Subcutaneous abdominal adipose tissue (tissue), 5 donors: ENCODE measurements at regions not wholly inside any gene's neighbourhood (a gene's known extent, or its start where the extent isn't known, plus 50 kb on each side); places are given as distances from the start of the nearest gene placed in this dataset.

Experiments used
- H3K27ac ChIP-seq: one replicate; pipeline ENCODE4 v1.7.0; 2013; ENCODE audit warnings: low read depth, mild to moderate bottlenecking, inconsistent platforms, low read length, moderate library complexity
- H3K27me3 ChIP-seq, 5 donors: one replicate each; pipeline ENCODE4 v1.7.0; 2013; ENCODE audit warnings: low read length in 5 of 5, inconsistent platforms in 1 of 5; ENCODE audit not compliant: control insufficient read depth in 5 of 5, insufficient read depth in 4 of 5
- H3K36me3 ChIP-seq, 5 donors: one replicate each; pipeline ENCODE4 v1.7.0; 2013; ENCODE audit warnings: low read length in 5 of 5; ENCODE audit not compliant: control insufficient read depth in 5 of 5, insufficient read depth in 5 of 5
- H3K4me1 ChIP-seq, 5 donors: one replicate each; pipeline ENCODE4 v1.7.0; 2013; ENCODE audit warnings: low read length in 5 of 5, mild to moderate bottlenecking in 3 of 5, moderate library complexity in 1 of 5; ENCODE audit not compliant: control insufficient read depth in 5 of 5, insufficient read depth in 5 of 5
- H3K4me3 ChIP-seq, 5 donors: one replicate each; pipeline ENCODE4 v1.7.0; 2013; ENCODE audit warnings: low read length in 5 of 5, low read depth in 1 of 5
- H3K9ac ChIP-seq, 5 donors: one replicate each; pipeline ENCODE4 v1.7.0; 2013; ENCODE audit warnings: low read length in 5 of 5, mild to moderate bottlenecking in 4 of 5, moderate library complexity in 3 of 5
- H3K9me3 ChIP-seq, 5 donors: one replicate each; pipeline ENCODE4 v1.7.0; 2013; ENCODE audit warnings: low read length in 5 of 5; ENCODE audit not compliant: control insufficient read depth in 5 of 5
- donor health status: healthy.
- donor health status: healthy.
- donor health status: healthy.
- donor health status: healthy.
- donor health status: healthy.

DNA sequence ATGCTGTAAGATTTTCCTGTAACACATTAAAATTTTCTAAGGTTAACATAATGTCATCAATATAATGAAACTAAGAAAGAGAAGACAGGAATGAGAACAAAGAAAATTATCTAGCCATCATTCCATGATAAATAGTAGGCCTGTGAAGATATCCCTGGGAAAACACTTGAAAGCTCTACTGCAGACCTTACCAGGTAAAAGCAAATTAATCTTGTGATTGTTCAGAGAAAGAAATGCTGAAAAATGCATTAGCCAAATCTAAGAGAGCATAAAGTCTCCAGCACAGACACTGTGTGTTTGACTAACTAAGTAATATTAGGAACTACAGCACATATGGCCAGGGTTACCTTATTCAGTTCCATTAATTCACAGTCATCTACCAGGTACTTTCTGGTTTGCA lies 628.3 kb upstream of the GRAMD2B start:
- H3K36me3 ChIP-seq: no peaks in the 10 kb centered on the region
- H3K27ac ChIP-seq: no peak overlapping the region
- H3K9ac ChIP-seq: no peak overlapping the region
- no peak overlapping the region for H3K4me3 ChIP-seq
- H3K9me3 ChIP-seq: no peaks in the 10 kb centered on the region
- no peaks in the 10 kb centered on the region for H3K27me3 ChIP-seq
- H3K4me1 ChIP-seq: no peaks in the 10 kb centered on the region

DNA sequence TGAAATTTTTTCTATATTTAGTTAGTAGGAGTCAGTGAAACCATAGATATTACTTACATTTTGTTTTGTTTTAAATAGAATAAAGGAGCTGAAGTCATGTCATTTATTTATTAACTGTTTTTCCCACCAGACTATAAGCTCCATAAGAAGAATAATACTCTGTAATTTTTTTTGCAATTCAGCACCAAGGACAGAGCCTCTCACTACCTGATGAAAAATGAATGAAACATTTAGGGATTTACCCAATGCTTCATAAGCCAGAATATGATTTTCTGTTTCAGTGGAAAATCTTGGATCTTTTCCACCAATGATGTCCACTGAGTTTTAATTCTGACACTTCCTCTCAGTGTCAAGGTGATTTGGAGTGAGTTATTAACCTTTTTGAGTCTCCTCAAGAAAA lies 624.9 kb upstream of the GRAMD2B start:
- no peak overlapping the region for H3K4me3 ChIP-seq
- H3K36me3 ChIP-seq: no peaks in the 10 kb centered on the region
- H3K27me3 ChIP-seq: no peaks in the 10 kb centered on the region
- no peak overlapping the region for H3K9ac ChIP-seq
- H3K4me1 ChIP-seq: no peaks in the 10 kb centered on the region
- H3K27ac ChIP-seq: no peak overlapping the region
- no peaks in the 10 kb centered on the region for H3K9me3 ChIP-seq

- Histone ChIP-seq H3K4me3 (no peak overlapping the region), H3K27ac (no peak overlapping the region), H3K9ac (no peak overlapping the region), H3K9me3 (no peaks in the 10 kb centered on the region), H3K4me1 (no peaks in the 10 kb centered on the region), H3K36me3 (no peaks in the 10 kb centered on the region), H3K27me3 (no peaks in the 10 kb centered on the region)
Observed at GRCh38 chr5:125812651-125813050, 610.6 kb upstream of the GRAMD2B start.

DNA sequence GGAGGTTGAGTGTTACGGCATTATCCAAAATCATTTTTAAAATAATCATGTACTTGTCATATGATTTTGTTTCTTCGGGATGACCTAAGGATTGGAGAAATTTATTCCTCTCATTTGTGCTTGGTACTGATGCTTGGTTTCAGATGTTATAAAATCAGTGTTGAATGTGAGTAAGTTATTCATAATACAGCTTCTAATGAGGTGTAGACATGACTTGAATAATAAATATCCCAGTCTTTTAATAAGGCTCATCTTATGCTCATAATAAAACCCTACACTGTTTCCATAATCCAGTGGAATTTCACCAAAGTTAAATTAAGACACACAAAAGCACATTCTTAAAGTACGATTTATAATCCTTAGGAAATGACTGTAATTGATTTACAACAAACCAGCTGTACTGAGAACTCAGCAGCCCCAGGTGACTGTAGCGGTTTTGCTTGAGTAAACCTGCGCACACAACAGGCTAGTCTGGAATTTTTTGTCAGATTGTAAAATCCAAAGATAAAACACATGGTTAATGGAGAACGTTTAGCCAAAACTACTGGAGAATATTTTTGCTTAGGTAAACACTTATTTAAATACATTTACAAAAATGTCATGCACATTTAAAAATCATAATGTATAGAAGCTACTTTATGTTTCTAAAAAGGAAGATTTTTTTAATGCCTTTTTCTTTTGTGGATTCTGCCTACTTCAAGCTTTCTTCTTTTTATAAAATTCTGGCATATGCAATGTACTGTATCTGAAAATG lies 609.8 kb upstream of the GRAMD2B start:
- H3K9me3 ChIP-seq: no peaks in the 10 kb centered on the region
- H3K4me3 ChIP-seq: no peak overlapping the region
- no peaks in the 10 kb centered on the region for H3K27me3 ChIP-seq
- H3K36me3 ChIP-seq: no peaks in the 10 kb centered on the region
- H3K4me1 ChIP-seq: no peaks in the 10 kb centered on the region
- H3K27ac ChIP-seq: no peak overlapping the region
- H3K9ac ChIP-seq: no peak overlapping the region

DNA sequence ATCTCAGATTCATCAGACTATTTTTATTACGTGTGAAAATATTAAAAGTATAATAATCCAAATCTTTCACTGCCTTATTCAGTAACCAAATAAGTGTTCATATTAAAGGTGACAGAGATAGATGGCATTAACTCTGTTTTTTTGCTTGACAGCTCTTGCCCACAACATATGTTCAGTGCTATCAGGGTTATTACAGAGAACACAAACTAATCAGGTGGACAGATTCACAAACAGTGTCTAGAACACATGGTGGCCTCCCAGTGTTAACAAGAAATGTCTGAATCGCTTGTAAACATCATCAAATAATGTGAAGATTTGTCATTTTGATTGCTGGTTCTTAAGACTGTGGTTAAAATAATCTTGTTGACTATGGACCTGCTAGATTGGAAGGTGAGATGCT lies 609.1 kb upstream of the GRAMD2B start:
- H3K9me3 ChIP-seq: no peaks in the 10 kb centered on the region
- H3K4me1 ChIP-seq: no peaks in the 10 kb centered on the region
- H3K4me3 ChIP-seq: no peak overlapping the region
- H3K36me3 ChIP-seq: no peaks in the 10 kb centered on the region
- no peak overlapping the region for H3K9ac ChIP-seq
- H3K27ac ChIP-seq: no peak overlapping the region
- H3K27me3 ChIP-seq: no peaks in the 10 kb centered on the region

- Histone ChIP-seq H3K9me3 (no peaks in the 10 kb centered on the region), H3K4me1 (no peaks in the 10 kb centered on the region), H3K9ac (no peak overlapping the region), H3K27ac (no peak overlapping the region), H3K36me3 (no peaks in the 10 kb centered on the region), H3K4me3 (no peak overlapping the region), H3K27me3 (no peaks in the 10 kb centered on the region)
Observed at GRCh38 chr5:125823572-125823971, 599.6 kb upstream of the GRAMD2B start.

GRCh38 chr5:125826214-125826613 lies 597.0 kb upstream of the GRAMD2B start:
- Histone ChIP-seq H3K4me3 (no peak overlapping the region), H3K27me3 (no peaks in the 10 kb centered on the region), H3K36me3 (no peaks in the 10 kb centered on the region), H3K27ac (no peak overlapping the region), H3K4me1 (no peaks in the 10 kb centered on the region), H3K9ac (no peak overlapping the region), H3K9me3 (peaks cover 0 to 4% (median 0%) of the 10 kb centered on the region in 5 donors)

- H3K27me3 ChIP-seq: no peaks in the 10 kb centered on the region
- peaks cover 0 to 5% (median 0%) of the 10 kb centered on the region in 5 donors for H3K9me3 ChIP-seq
- H3K9ac ChIP-seq: no peak overlapping the region
Observed at GRCh38 chr5:125829349-125829748, 593.9 kb upstream of the GRAMD2B start.

DNA sequence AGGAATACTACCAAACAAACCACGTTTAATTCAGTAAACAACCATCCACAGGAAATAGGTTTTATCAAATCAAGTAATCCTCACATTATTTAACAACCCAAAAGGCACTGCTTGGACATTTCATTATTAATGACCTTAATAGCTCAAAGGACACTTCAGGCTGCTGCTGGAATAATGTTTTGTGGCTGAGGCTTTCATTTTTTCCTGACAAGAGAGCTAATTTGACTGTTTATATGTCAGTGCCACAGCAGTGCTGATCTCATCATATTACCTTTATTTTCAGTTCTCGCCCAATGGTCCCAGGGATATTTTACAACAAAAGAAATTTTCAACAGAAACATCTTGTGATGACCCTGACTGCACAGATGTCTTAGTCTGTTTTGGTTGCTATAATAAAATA lies 589.8 kb upstream of the GRAMD2B start:
- peaks cover 0 to 5% (median 0%) of the 10 kb centered on the region in 5 donors for H3K9me3 ChIP-seq
- H3K36me3 ChIP-seq: no peaks in the 10 kb centered on the region
- no peaks in the 10 kb centered on the region for H3K27me3 ChIP-seq
- H3K9ac ChIP-seq: no peak overlapping the region
- peaks cover 0 to 23% (median 9%) of the 10 kb centered on the region in 5 donors for H3K4me1 ChIP-seq
- H3K27ac ChIP-seq: no peak overlapping the region
- H3K4me3 ChIP-seq: no peak overlapping the region

More at GRCh38 chr5:125829349-125829748, 593.9 kb upstream of the GRAMD2B start:
- Histone ChIP-seq H3K36me3 (no peaks in the 10 kb centered on the region), H3K27ac (no peak overlapping the region), H3K4me3 (no peak overlapping the region), H3K4me1 (peaks cover 0 to 6% (median 0%) of the 10 kb centered on the region in 5 donors)

- Histone ChIP-seq H3K4me3 (no peak overlapping the region), H3K9ac (no peak overlapping the region), H3K27ac (no peak overlapping the region), H3K27me3 (no peaks in the 10 kb centered on the region), H3K4me1 (peaks cover 0 to 23% (median 9%) of the 10 kb centered on the region in 5 donors), H3K9me3 (peaks cover 0 to 3% (median 0%) of the 10 kb centered on the region in 5 donors), H3K36me3 (no peaks in the 10 kb centered on the region)
Observed at GRCh38 chr5:125834438-125835115, 588.6 kb upstream of the GRAMD2B start.
